HG03354 (cell line): ENCODE measurements at regions not wholly inside any gene's neighbourhood (a gene's known extent, or its start where the extent isn't known, plus 50 kb on each side); places are given as distances from the start of the nearest gene placed in this dataset.
"Not testable (repeated sequence)": the region's sequence is repeated elsewhere in the genome, so short reads cannot be mapped to it uniquely, and the experiment has no call there.

ENCODE experiments used
- ATAC-seq: cut with Tn5 transposase; IDR thresholded peaks from one replicate; pipeline ENCODE4 v1.9.1; 2021; ENCODE audit warnings: mild to moderate bottlenecking; ENCODE audit not compliant: unreplicated experiment, poor library complexity, severe bottlenecking

GRCh38 chr5:9781275-9781674 lies 151.1 kb upstream of the TAS2R1 start:
- ATAC-seq, result no peak

- ATAC-seq, result no peak
Measured at GRCh38 chr5:9780501-9780900, 150.3 kb upstream of the TAS2R1 start.

GRCh38 chr5:9776525-9776924 lies 146.4 kb upstream of the TAS2R1 start:
- no peak for ATAC-seq

- ATAC-seq, result no peak
Measured at GRCh38 chr5:9775339-9775738, 145.2 kb upstream of the TAS2R1 start.

- ATAC-seq, result no peak
Measured at GRCh38 chr5:9774472-9775079, 144.4 kb upstream of the TAS2R1 start.

- no peak for ATAC-seq
Measured at GRCh38 chr5:9771079-9771478, 140.9 kb upstream of the TAS2R1 start.

- no peak for ATAC-seq
Measured at GRCh38 chr5:9766581-9766980, 136.4 kb upstream of the TAS2R1 start.

- ATAC-seq, result no peak
Measured at GRCh38 chr5:9765419-9766140, 135.4 kb upstream of the TAS2R1 start.

GRCh38 chr5:9761706-9762105 lies 131.6 kb upstream of the TAS2R1 start:
- no peak for ATAC-seq

- ATAC-seq, result not testable (repeated sequence)
Measured at GRCh38 chr5:9752670-9753069, 122.5 kb upstream of the TAS2R1 start.

- no peak for ATAC-seq
Measured at GRCh38 chr5:9743507-9743906, 113.4 kb upstream of the TAS2R1 start.

- ATAC-seq, result no peak
Measured at GRCh38 chr5:9742848-9743247, 112.7 kb upstream of the TAS2R1 start.

- no peak for ATAC-seq
Measured at GRCh38 chr5:9739135-9739534, 109.0 kb upstream of the TAS2R1 start.

GRCh38 chr5:9737265-9737664 lies 107.1 kb upstream of the TAS2R1 start:
- no peak for ATAC-seq

GRCh38 chr5:9733486-9733885 lies 103.3 kb upstream of the TAS2R1 start:
- ATAC-seq, result no peak

GRCh38 chr5:9731159-9731558 lies 101.0 kb upstream of the TAS2R1 start:
- no peak for ATAC-seq

- ATAC-seq, result no peak
Measured at GRCh38 chr5:9728261-9728660, 98.1 kb upstream of the TAS2R1 start.

GRCh38 chr5:9726931-9727330 lies 96.8 kb upstream of the TAS2R1 start:
- no peak for ATAC-seq

- not testable (repeated sequence) for ATAC-seq
Measured at GRCh38 chr5:9725265-9725664, 95.1 kb upstream of the TAS2R1 start.

- no peak for ATAC-seq
Measured at GRCh38 chr5:9724707-9725106, 94.6 kb upstream of the TAS2R1 start.

- no peak for ATAC-seq
Measured at GRCh38 chr5:9722601-9723180, 92.5 kb upstream of the TAS2R1 start.
